ENCODE measurements at regions not wholly inside any gene's neighbourhood (a gene's known extent, or its start where the extent isn't known, plus 50 kb on each side); places are given as distances from the start of the nearest gene placed in this dataset.

GRCh38 chr9:108392877-108393276 lies 462.9 kb downstream of the ACTL7B start:
- intact Hi-C loops (cut with DNase I), result no loop called here
- H3K4me3 ChIP-seq, result no peak overlapping the region
- no peaks in the 10 kb centered on the region for H3K27me3 ChIP-seq
- DNase-seq (no peak), ATAC-seq (no peak)
- no peak for TF ChIP-seq POLR2A (IDR thresholded peaks at IDR 0.05)
- no peak for TF ChIP-seq CTCF (IDR thresholded peaks at IDR 0.05)
- H3K9me3 ChIP-seq, result no peaks in the 10 kb centered on the region
- WGBS (ENCODE audit: insufficient coverage, low coverage, low lambda C conversion rate, missing lambda C conversion rate), result 100% methylated on average over 1 of the region's 1 CpG
- no peak overlapping the region for H3K27ac ChIP-seq
- H3K4me1 ChIP-seq, result no peaks in the 10 kb centered on the region
- no peaks in the 10 kb centered on the region for H3K36me3 ChIP-seq

GRCh38 chr9:108389056-108389455 lies 466.7 kb downstream of the ACTL7B start:
- intact Hi-C loops (cut with DNase I), result no loop called here
- TF ChIP-seq POLR2A (IDR thresholded peaks at IDR 0.05) (no peak), CTCF (IDR thresholded peaks at IDR 0.05) (no peak)
- no peak overlapping the region for H3K4me3 ChIP-seq
- no peak for DNase-seq
- no peaks in the 10 kb centered on the region for H3K27me3 ChIP-seq
- no peaks in the 10 kb centered on the region for H3K36me3 ChIP-seq
- H3K9me3 ChIP-seq, result no peaks in the 10 kb centered on the region
- ATAC-seq, result no peak
- no peak overlapping the region for H3K27ac ChIP-seq
- 44% methylated on average over 1 of the region's 1 CpG for WGBS (ENCODE audit: insufficient coverage, low coverage, low lambda C conversion rate, missing lambda C conversion rate)
- no peaks in the 10 kb centered on the region for H3K4me1 ChIP-seq

GRCh38 chr9:108386859-108387384 lies 468.9 kb downstream of the ACTL7B start:
- TF ChIP-seq CTCF (IDR thresholded peaks at IDR 0.05), result no peak
- Histone ChIP-seq H3K9me3 (no peaks in the 10 kb centered on the region), H3K4me1 (no peaks in the 10 kb centered on the region), H3K27me3 (no peaks in the 10 kb centered on the region), H3K36me3 (no peaks in the 10 kb centered on the region), H3K27ac (no peak overlapping the region), H3K4me3 (no peak overlapping the region)
- WGBS (ENCODE audit: insufficient coverage, low coverage, low lambda C conversion rate, missing lambda C conversion rate), result 56% methylated on average over 1 of the region's 1 CpG
- intact Hi-C loops (cut with DNase I), result no loop called here
- no peak for DNase-seq
- no peak for ATAC-seq

GRCh38 chr9:108386032-108386431 lies 469.8 kb downstream of the ACTL7B start:
- WGBS (ENCODE audit: insufficient coverage, low coverage, low lambda C conversion rate, missing lambda C conversion rate), result 71% methylated on average over 2 of the region's 2 CpGs
- Histone ChIP-seq H3K4me1 (no peaks in the 10 kb centered on the region), H3K36me3 (no peaks in the 10 kb centered on the region), H3K4me3 (no peak overlapping the region), H3K27me3 (no peaks in the 10 kb centered on the region), H3K9me3 (no peaks in the 10 kb centered on the region), H3K27ac (no peak overlapping the region)
- no peak for TF ChIP-seq POLR2A (IDR thresholded peaks at IDR 0.05)
- no peak for TF ChIP-seq CTCF (IDR thresholded peaks at IDR 0.05)
- intact Hi-C loops (cut with DNase I), result no loop called here
- ATAC-seq, result no peak
- no peak for DNase-seq

- Histone ChIP-seq H3K27me3 (no peaks in the 10 kb centered on the region), H3K4me3 (no peak overlapping the region), H3K36me3 (no peaks in the 10 kb centered on the region), H3K27ac (no peak overlapping the region), H3K9me3 (no peaks in the 10 kb centered on the region), H3K4me1 (no peaks in the 10 kb centered on the region)
- WGBS (ENCODE audit: insufficient coverage, low coverage, low lambda C conversion rate, missing lambda C conversion rate), result 55% methylated on average over 1 of the region's 1 CpG
- no peak for TF ChIP-seq POLR2A (IDR thresholded peaks at IDR 0.05)
- TF ChIP-seq CTCF (IDR thresholded peaks at IDR 0.05), result no peak
- DNase-seq, result no peak
- intact Hi-C loops (cut with DNase I), result no loop called here
- no peak for ATAC-seq
Measured at GRCh38 chr9:108383796-108384195, 472.0 kb downstream of the ACTL7B start.

Data from right lobe of liver (tissue), 6 donors.